Astrocyte of the spinal cord (primary cell): ENCODE measurements at regions not wholly inside any gene's neighbourhood (a gene's known extent, or its start where the extent isn't known, plus 50 kb on each side); places are given as distances from the start of the nearest gene placed in this dataset.

ENCODE experiments used
- DNase-seq: peaks from one replicate; pipeline ENCODE4 v3.0.0; 2011; ENCODE audit warnings: low read depth, low spot score
- H3K4me3 ChIP-seq: 2 replicates; pipeline ENCODE4 v1.5.1; 2011; ENCODE audit warnings: low read depth, mild to moderate bottlenecking, low read length, moderate library complexity
- in situ Hi-C: cut with HindIII; loops from 2 replicates; pipeline ENCODE4 v1.10.0; 2017; ENCODE audit warnings: low sequenced_read_pairs
- TF ChIP-seq, protein P1 (sequence below): IDR thresholded peaks from 2 replicates; pipeline ENCODE4 v1.5.1; 2012; ENCODE audit warnings: low read depth, mild to moderate bottlenecking, low read length, inconsistent platforms

- TF ChIP-seq, protein P1, sequence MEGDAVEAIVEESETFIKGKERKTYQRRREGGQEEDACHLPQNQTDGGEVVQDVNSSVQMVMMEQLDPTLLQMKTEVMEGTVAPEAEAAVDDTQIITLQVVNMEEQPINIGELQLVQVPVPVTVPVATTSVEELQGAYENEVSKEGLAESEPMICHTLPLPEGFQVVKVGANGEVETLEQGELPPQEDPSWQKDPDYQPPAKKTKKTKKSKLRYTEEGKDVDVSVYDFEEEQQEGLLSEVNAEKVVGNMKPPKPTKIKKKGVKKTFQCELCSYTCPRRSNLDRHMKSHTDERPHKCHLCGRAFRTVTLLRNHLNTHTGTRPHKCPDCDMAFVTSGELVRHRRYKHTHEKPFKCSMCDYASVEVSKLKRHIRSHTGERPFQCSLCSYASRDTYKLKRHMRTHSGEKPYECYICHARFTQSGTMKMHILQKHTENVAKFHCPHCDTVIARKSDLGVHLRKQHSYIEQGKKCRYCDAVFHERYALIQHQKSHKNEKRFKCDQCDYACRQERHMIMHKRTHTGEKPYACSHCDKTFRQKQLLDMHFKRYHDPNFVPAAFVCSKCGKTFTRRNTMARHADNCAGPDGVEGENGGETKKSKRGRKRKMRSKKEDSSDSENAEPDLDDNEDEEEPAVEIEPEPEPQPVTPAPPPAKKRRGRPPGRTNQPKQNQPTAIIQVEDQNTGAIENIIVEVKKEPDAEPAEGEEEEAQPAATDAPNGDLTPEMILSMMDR: no peak
- in situ Hi-C loops: no loop called here
- no peak for DNase-seq
- no peak overlapping the region for H3K4me3 ChIP-seq
Measured at GRCh38 chr2:611519-611918, 65.7 kb downstream of the TMEM18 start.

DNA sequence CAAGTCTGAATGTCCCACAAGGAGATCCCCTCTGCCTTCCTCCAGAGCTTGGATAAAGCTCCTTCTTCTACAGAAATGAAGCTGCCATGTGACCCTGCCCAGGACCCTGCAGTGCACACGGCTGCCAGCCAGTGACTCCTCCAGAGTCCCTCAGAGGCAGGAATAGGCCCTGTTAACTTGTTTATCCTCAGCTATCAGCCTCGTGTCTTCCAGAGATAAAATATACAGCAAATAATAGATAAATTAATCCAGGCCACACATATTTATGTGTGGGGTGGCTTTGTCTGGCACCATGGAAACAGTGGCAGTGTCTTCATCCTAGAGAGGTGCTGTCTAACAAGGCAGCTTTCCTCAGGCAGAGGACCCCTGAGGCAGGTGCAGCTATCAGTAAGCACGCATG lies 66.7 kb downstream of the TMEM18 start:
- no peak overlapping the region for H3K4me3 ChIP-seq
- no peak for DNase-seq
- TF ChIP-seq, protein P1: no peak
- in situ Hi-C loops: no loop called here

- H3K4me3 ChIP-seq: no peak overlapping the region
- TF ChIP-seq, protein P1: no peak
- in situ Hi-C loops: no loop called here
- DNase-seq: no peak
Measured at GRCh38 chr2:609881-610280, 67.3 kb downstream of the TMEM18 start.

DNA sequence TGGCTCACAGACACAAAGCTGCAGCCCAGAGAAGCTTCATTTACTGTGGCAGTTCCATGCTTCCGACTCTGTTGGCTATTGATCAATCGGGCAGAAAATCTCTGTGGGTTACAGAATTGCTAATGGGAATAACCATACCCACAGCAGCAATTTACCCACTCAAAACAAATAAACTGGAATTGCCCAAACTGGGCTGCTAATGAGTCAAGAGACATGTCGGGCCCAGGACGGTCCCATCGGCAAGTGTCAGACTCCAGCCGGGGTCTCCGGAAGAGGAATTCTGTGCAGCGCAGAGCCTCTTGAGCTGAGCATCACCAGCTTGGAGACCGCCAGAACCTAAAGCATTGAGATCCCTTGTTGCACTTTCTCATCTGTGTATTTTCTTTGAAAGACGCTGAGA lies 67.8 kb downstream of the TMEM18 start:
- TF ChIP-seq, protein P1: no peak
- no peak for DNase-seq
- in situ Hi-C loops: no loop called here
- no peak overlapping the region for H3K4me3 ChIP-seq

DNA sequence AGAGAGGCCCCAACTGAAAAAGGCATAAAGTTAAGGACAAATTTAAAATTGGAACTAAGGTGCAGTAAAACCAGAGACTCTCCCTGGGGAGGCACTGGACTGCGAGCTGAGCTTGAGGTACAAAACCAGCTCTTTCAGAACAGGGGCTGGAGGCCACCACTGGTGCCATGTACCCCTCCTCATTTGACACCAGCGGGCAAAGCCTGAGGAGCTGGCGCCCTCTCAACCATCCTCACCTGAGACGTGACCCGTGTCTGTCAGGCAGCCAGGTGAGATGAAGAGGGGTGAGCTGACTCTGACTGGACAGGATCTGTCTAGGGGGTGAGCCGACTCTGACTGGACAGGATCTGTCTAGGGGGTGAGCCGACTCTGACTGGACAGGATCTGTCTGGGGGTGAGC lies 68.5 kb downstream of the TMEM18 start:
- H3K4me3 ChIP-seq: no peak overlapping the region
- in situ Hi-C loops: no loop called here
- TF ChIP-seq, protein P1: no peak
- DNase-seq: no peak

GRCh38 chr2:608297-608696 lies 68.9 kb downstream of the TMEM18 start:
- TF ChIP-seq, protein P1: no peak
- H3K4me3 ChIP-seq: no peak overlapping the region
- no peak for DNase-seq
- in situ Hi-C loops: no loop called here

DNA sequence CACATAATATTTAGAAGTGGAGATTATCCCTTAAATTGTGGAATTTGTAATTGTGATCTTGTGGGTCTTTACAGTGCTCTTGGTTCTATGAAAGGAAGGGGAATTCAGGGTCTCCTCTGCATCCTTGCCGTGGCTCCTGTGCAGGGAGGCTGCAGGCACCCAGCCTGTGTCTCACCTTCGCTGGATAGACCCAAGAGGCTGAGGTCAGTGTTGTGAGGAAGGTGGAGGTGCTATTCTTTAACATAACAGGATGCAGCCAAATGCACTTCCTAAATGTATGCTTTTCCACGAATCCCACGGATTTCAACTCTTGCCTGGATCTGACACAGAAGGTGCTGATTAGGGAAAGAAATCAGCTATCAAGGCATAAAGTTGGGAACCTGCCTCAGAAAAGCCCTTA lies 69.5 kb downstream of the TMEM18 start:
- TF ChIP-seq, protein P1: no peak
- no peak overlapping the region for H3K4me3 ChIP-seq
- DNase-seq: no peak
- in situ Hi-C loops: no loop called here
